Activated naive CD4-positive, alpha-beta T cell treated with anti-CD3 and anti-CD28 coated beads, Interleukin-2, amount 50 U/mL, for 24 hours (primary cell): ENCODE measurements at regions not wholly inside any gene's neighbourhood (a gene's known extent, or its start where the extent isn't known, plus 50 kb on each side); places are given as distances from the start of the nearest gene placed in this dataset.

Experiments used
- H3K27ac Mint-ChIP-seq: one replicate; pipeline ENCODE4 v1.8.0; 2021; ENCODE audit warnings: mild to moderate bottlenecking, mixed read lengths
- H3K27me3 Mint-ChIP-seq: one replicate; pipeline ENCODE4 v1.8.0; 2021; ENCODE audit warnings: mixed read lengths
- H3K36me3 Mint-ChIP-seq: one replicate; pipeline ENCODE4 v1.8.0; 2021; ENCODE audit warnings: mixed read lengths
- H3K4me1 Mint-ChIP-seq: one replicate; pipeline ENCODE4 v1.8.0; 2021; ENCODE audit warnings: mixed read lengths
- H3K4me3 Mint-ChIP-seq: one replicate; pipeline ENCODE4 v1.8.0; 2021; ENCODE audit warnings: mild to moderate bottlenecking, mixed read lengths
- H3K9me3 Mint-ChIP-seq: one replicate; pipeline ENCODE4 v1.8.0; 2021; ENCODE audit warnings: mixed read lengths

GRCh38 chr14:104432611-104433231 is 146.8 kb upstream of the C14orf180 start:
- no peak overlapping the region for H3K4me3 Mint-ChIP-seq
- no peaks in the 10 kb centered on the region for H3K4me1 Mint-ChIP-seq
- no peak overlapping the region for H3K27ac Mint-ChIP-seq
- no peaks in the 10 kb centered on the region for H3K36me3 Mint-ChIP-seq
- no peaks in the 10 kb centered on the region for H3K9me3 Mint-ChIP-seq
- H3K27me3 Mint-ChIP-seq, result no peaks in the 10 kb centered on the region

GRCh38 chr14:104433401-104434213 is 146.0 kb upstream of the C14orf180 start:
- Mint-ChIP-seq H3K4me3 (no peak overlapping the region), H3K9me3 (no peaks in the 10 kb centered on the region), H3K27ac (no peak overlapping the region), H3K27me3 (no peaks in the 10 kb centered on the region), H3K36me3 (no peaks in the 10 kb centered on the region), H3K4me1 (no peaks in the 10 kb centered on the region)

GRCh38 chr14:104434214-104435076 is 145.1 kb upstream of the C14orf180 start:
- Mint-ChIP-seq H3K4me1 (no peaks in the 10 kb centered on the region), H3K27ac (no peak overlapping the region), H3K27me3 (no peaks in the 10 kb centered on the region)

GRCh38 chr14:104435147-104436046 is 144.2 kb upstream of the C14orf180 start:
- Mint-ChIP-seq H3K4me3 (no peak overlapping the region), H3K27ac (no peak overlapping the region), H3K36me3 (no peaks in the 10 kb centered on the region), H3K9me3 (no peaks in the 10 kb centered on the region), H3K4me1 (no peaks in the 10 kb centered on the region), H3K27me3 (no peaks in the 10 kb centered on the region)

More at GRCh38 chr14:104434214-104435076, 145.1 kb upstream of the C14orf180 start:
- H3K36me3 Mint-ChIP-seq, result no peaks in the 10 kb centered on the region
- no peak overlapping the region for H3K4me3 Mint-ChIP-seq
- H3K9me3 Mint-ChIP-seq, result no peaks in the 10 kb centered on the region

GRCh38 chr14:104436047-104436591 is 143.4 kb upstream of the C14orf180 start:
- Mint-ChIP-seq H3K36me3 (no peaks in the 10 kb centered on the region), H3K9me3 (no peaks in the 10 kb centered on the region), H3K27me3 (no peaks in the 10 kb centered on the region), H3K4me3 (no peak overlapping the region), H3K4me1 (no peaks in the 10 kb centered on the region), H3K27ac (no peak overlapping the region)

- H3K9me3 Mint-ChIP-seq, result no peaks in the 10 kb centered on the region
Measured at GRCh38 chr14:104436741-104437701, 142.5 kb upstream of the C14orf180 start.

GRCh38 chr14:104437703-104438102 is 141.9 kb upstream of the C14orf180 start:
- Mint-ChIP-seq H3K27ac (no peak overlapping the region), H3K36me3 (no peaks in the 10 kb centered on the region)

More at GRCh38 chr14:104436741-104437701, 142.5 kb upstream of the C14orf180 start:
- H3K27ac Mint-ChIP-seq, result no peak overlapping the region
- H3K4me1 Mint-ChIP-seq, result no peaks in the 10 kb centered on the region
- no peak overlapping the region for H3K4me3 Mint-ChIP-seq
- H3K36me3 Mint-ChIP-seq, result no peaks in the 10 kb centered on the region
- H3K27me3 Mint-ChIP-seq, result no peaks in the 10 kb centered on the region

GRCh38 chr14:104438166-104438887 is 141.2 kb upstream of the C14orf180 start:
- Mint-ChIP-seq H3K9me3 (no peaks in the 10 kb centered on the region), H3K4me1 (no peaks in the 10 kb centered on the region), H3K36me3 (no peaks in the 10 kb centered on the region), H3K4me3 (no peak overlapping the region), H3K27me3 (no peaks in the 10 kb centered on the region), H3K27ac (no peak overlapping the region)

More at GRCh38 chr14:104437703-104438102, 141.9 kb upstream of the C14orf180 start:
- Mint-ChIP-seq H3K4me3 (no peak overlapping the region), H3K27me3 (no peaks in the 10 kb centered on the region), H3K4me1 (no peaks in the 10 kb centered on the region), H3K9me3 (no peaks in the 10 kb centered on the region)

- H3K36me3 Mint-ChIP-seq, result no peaks in the 10 kb centered on the region
- H3K27ac Mint-ChIP-seq, result no peak overlapping the region
- H3K4me3 Mint-ChIP-seq, result no peak overlapping the region
- no peaks in the 10 kb centered on the region for H3K9me3 Mint-ChIP-seq
- H3K27me3 Mint-ChIP-seq, result no peaks in the 10 kb centered on the region
- H3K4me1 Mint-ChIP-seq, result no peaks in the 10 kb centered on the region
Measured at GRCh38 chr14:104439625-104440024, 139.9 kb upstream of the C14orf180 start.

GRCh38 chr14:104440297-104440956 is 139.1 kb upstream of the C14orf180 start:
- Mint-ChIP-seq H3K27ac (no peak overlapping the region), H3K4me1 (no peaks in the 10 kb centered on the region), H3K4me3 (no peak overlapping the region), H3K9me3 (no peaks in the 10 kb centered on the region), H3K36me3 (no peaks in the 10 kb centered on the region), H3K27me3 (no peaks in the 10 kb centered on the region)

GRCh38 chr14:104441275-104442106 is 138.1 kb upstream of the C14orf180 start:
- no peaks in the 10 kb centered on the region for H3K27me3 Mint-ChIP-seq
- no peak overlapping the region for H3K27ac Mint-ChIP-seq
- no peak overlapping the region for H3K4me3 Mint-ChIP-seq
- H3K4me1 Mint-ChIP-seq, result no peaks in the 10 kb centered on the region
- H3K36me3 Mint-ChIP-seq, result no peaks in the 10 kb centered on the region
- no peaks in the 10 kb centered on the region for H3K9me3 Mint-ChIP-seq

GRCh38 chr14:104442107-104442551 is 137.4 kb upstream of the C14orf180 start:
- Mint-ChIP-seq H3K9me3 (no peaks in the 10 kb centered on the region), H3K4me3 (no peak overlapping the region), H3K4me1 (no peaks in the 10 kb centered on the region), H3K36me3 (no peaks in the 10 kb centered on the region), H3K27me3 (no peaks in the 10 kb centered on the region), H3K27ac (no peak overlapping the region)
